GM12878 (cell line): ENCODE measurements at regions not wholly inside any gene's neighbourhood (a gene's known extent, or its start where the extent isn't known, plus 50 kb on each side); places are given as distances from the start of the nearest gene placed in this dataset.

Experiments used
- ATAC-seq: fragments of 200-7000 bp; cut with Tn5 transposase; 3 replicates; pipeline ENCODE4 v1.9.1; 2020; ENCODE audit warnings: mild to moderate bottlenecking, moderate library complexity
- BruUV-seq: library from RNA; stranded (reverse); fragments of 400-500 nt; replicated peaks from 2 replicates; lab custom pipeline; 2021; lab: Mats Ljungman, UMichigan
- CTCF ChIA-PET: fragments of 300-600 bp; sonication (Branson Sonifier 250); formaldehyde crosslinking; extraction: SDS; loops from one replicate; lab custom pipeline; 2021; ENCODE audit warnings: inconsistent platforms; lab: Yijun Ruan, JAX
- POLR2A ChIA-PET: fragments of 350-600 bp; formaldehyde crosslinking; extraction: SDS; loops from one replicate; lab custom pipeline; 2021; ENCODE audit warnings: inconsistent platforms; lab: Charles Lee
- RAD21 ChIA-PET: fragments of 300-600 bp; sonication (Branson Sonifier 250); formaldehyde crosslinking; loops from one replicate; lab custom pipeline; 2023; ENCODE audit warnings: antibody characterized with exemption; ENCODE audit not compliant: unreplicated experiment; lab: Charles Lee
- SMC1A ChIA-PET: fragments of 300-600 bp; sonication (Branson Sonifier 250); formaldehyde crosslinking; loops from one replicate; lab custom pipeline; 2023; ENCODE audit not compliant: unreplicated experiment, uncharacterized antibody; lab: Charles Lee
- DNase-seq: peaks from one replicate; pipeline ENCODE4 v3.0.0-alpha.2; 2011; ENCODE audit warnings: low read depth, low spot score
- FAIRE-seq: peaks from 3 replicates; lab custom pipeline; 2011; peaks lifted over from hg19 to GRCh38; lab: Jason Lieb, UNC
- H2AFZ ChIP-seq: 2 replicates; pipeline ENCODE4 v1.6.0; 2011; ENCODE audit warnings: low read depth, low read length, control low read depth; ENCODE audit not compliant: control insufficient read depth
- H3K27ac ChIP-seq: 2 replicates; pipeline ENCODE4 v1.5.1; 2011; ENCODE audit warnings: control low read depth; ENCODE audit not compliant: control insufficient read depth, insufficient read depth
- H3K27me3 ChIP-seq, 2 experiments: replicated peaks in 1 of 2; 2 replicates each; pipeline versions ENCODE4 v1.6.0 to v1.6.1; 2011; ENCODE audit warnings: low read length in 1 of 2; ENCODE audit not compliant: control insufficient read depth in 2 of 2, insufficient read depth in 2 of 2
- H3K36me3 ChIP-seq, 2 experiments: 2 replicates each; pipeline ENCODE4 v1.5.1; 2011; ENCODE audit warnings: low read length in 1 of 2; ENCODE audit not compliant: control insufficient read depth in 2 of 2, insufficient read depth in 2 of 2
- H3K4me1 ChIP-seq: 2 replicates; pipeline ENCODE4 v1.6.1; 2011; ENCODE audit warnings: mild to moderate bottlenecking, low read length, moderate library complexity, mixed read lengths; ENCODE audit not compliant: control insufficient read depth, insufficient read depth
- H3K4me2 ChIP-seq: 2 replicates; pipeline ENCODE4 v1.6.0; 2011; ENCODE audit warnings: control low read depth; ENCODE audit not compliant: control insufficient read depth, insufficient read depth
- H3K4me3 ChIP-seq: fragments of 200-600 bp; sonication (generic); 2 replicates; pipeline ENCODE4 v1.5.1; 2016
- H3K79me2 ChIP-seq: 2 replicates; pipeline ENCODE4 v1.6.0; 2011; ENCODE audit warnings: low read length; ENCODE audit not compliant: control insufficient read depth, insufficient read depth
- H3K9ac ChIP-seq: 2 replicates; pipeline ENCODE4 v1.8.0; 2011; ENCODE audit warnings: low read length, control low read depth, mixed read lengths; ENCODE audit not compliant: control insufficient read depth, insufficient read depth
- H3K9me3 ChIP-seq: replicated peaks from 3 replicates; pipeline ENCODE4 v1.5.1; 2011; ENCODE audit warnings: mild to moderate bottlenecking, low read length; ENCODE audit not compliant: control insufficient read depth, insufficient read depth
- H4K20me1 ChIP-seq: 2 replicates; pipeline ENCODE4 v1.6.0; 2011; ENCODE audit not compliant: control insufficient read depth, insufficient read depth
- BCL3 ChIP-seq: IDR thresholded peaks from 2 replicates; pipeline ENCODE4 v1.6.1; 2011; ENCODE audit warnings: borderline replicate concordance, low read depth, mild to moderate bottlenecking, moderate library complexity, low read length; ENCODE audit not compliant: insufficient read depth, poor library complexity, severe bottlenecking
- BRCA1 ChIP-seq: IDR thresholded peaks from 2 replicates; pipeline ENCODE4 v1.6.1; 2011; ENCODE audit warnings: low read depth, low read length, improper control_type of control experiment
- CEBPZ ChIP-seq: fragments of 150-350 bp; IDR thresholded peaks from 2 replicates; pipeline ENCODE4 v1.6.1; 2016; ENCODE audit warnings: low read depth, low read length
- MTA2 ChIP-seq: fragments of 450-650 bp; IDR thresholded peaks from 2 replicates; pipeline ENCODE4 v1.6.1; 2016; ENCODE audit warnings: low read depth, mild to moderate bottlenecking, moderate library complexity
- NR2C2 ChIP-seq: IDR thresholded peaks from 2 replicates; pipeline ENCODE4 v1.6.1; 2011; ENCODE audit warnings: borderline replicate concordance, low read depth; ENCODE audit not compliant: control insufficient read depth, insufficient read length
- SREBF1 ChIP-seq: IDR thresholded peaks from 2 replicates; pipeline ENCODE4 v1.6.1; 2012; ENCODE audit warnings: mild to moderate bottlenecking, low read length
- SUPT20H ChIP-seq: IDR thresholded peaks from 2 replicates; pipeline ENCODE4 v1.6.1; 2011; ENCODE audit warnings: low read depth, mild to moderate bottlenecking, low read length, moderate library complexity, borderline replicate concordance; ENCODE audit not compliant: control insufficient read depth
- TARDBP ChIP-seq: IDR thresholded peaks from 2 replicates; pipeline ENCODE4 v1.6.1; 2016; ENCODE audit warnings: borderline replicate concordance
- TBL1XR1 ChIP-seq: IDR thresholded peaks from 2 replicates; pipeline ENCODE4 v1.6.1; 2012; ENCODE audit warnings: low read depth, low read length, improper control_type of control experiment
- TCF12 ChIP-seq: IDR thresholded peaks from 2 replicates; pipeline ENCODE4 v1.6.1; 2011; ENCODE audit warnings: low read depth, mild to moderate bottlenecking, low read length
- YBX1 ChIP-seq: fragments of 450-650 bp; IDR thresholded peaks from 2 replicates; pipeline ENCODE4 v1.6.1; 2016; ENCODE audit warnings: antibody characterized with exemption
- YY1 ChIP-seq: IDR thresholded peaks from 2 replicates; pipeline ENCODE4 v1.6.1; 2011; ENCODE audit warnings: low read depth, mild to moderate bottlenecking, low read length
- WGBS: methylation state at CpG from one replicate; pipeline ENCODE4 v1.1.6; 2016; ENCODE audit warnings: low lambda C conversion rate; ENCODE audit not compliant: insufficient replicate concordance, insufficient coverage; ENCODE audit errors: missing lambda C conversion rate; 5-methylcytosine and 5-hydroxymethylcytosine counted together
- in situ Hi-C: fragments of 300-500 bp; cut with MboI; formaldehyde crosslinking; loops from 9 replicates; pipeline ENCODE4 v1.14.3; 2018; ENCODE audit warnings: mixed read lengths
- intact Hi-C: fragments of 100-400 bp; cut with micrococcal nuclease; formaldehyde crosslinking; loops from one replicate; pipeline ENCODE4 v1.14.2; 2022; ENCODE audit not compliant: unreplicated experiment
- TF ChIP-seq, protein P1 (sequence below): fragments of 450-650 bp; IDR thresholded peaks from 2 replicates; pipeline ENCODE4 v1.6.1; 2018; ENCODE audit warnings: mild to moderate bottlenecking, low read depth, moderate library complexity; ENCODE audit not compliant: partially characterized antibody
- TF ChIP-seq, protein P2 (sequence below): fragments of 450-650 bp; IDR thresholded peaks from 2 replicates; pipeline ENCODE4 v1.6.1; 2017; ENCODE audit warnings: mild to moderate bottlenecking, moderate library complexity

- no peak overlapping the region for H3K4me2 ChIP-seq
- POLR2A ChIA-PET = no interaction called here
- H3K27me3 ChIP-seq = no peaks in the 10 kb centered on the region
- H4K20me1 ChIP-seq = no peaks in the 10 kb centered on the region
- H3K4me3 ChIP-seq = no peak overlapping the region
- FAIRE-seq (no peak), DNase-seq (no peak), ATAC-seq (no peak)
- SMC1A ChIA-PET = no interaction called here
- no peaks in the 10 kb centered on the region; the same call in 2 of the 3 replicates for H3K9me3 ChIP-seq
- RAD21 ChIA-PET = no interaction called here
- no peaks in the 10 kb centered on the region for H3K36me3 ChIP-seq
- H3K27ac ChIP-seq = no peak overlapping the region
- BruUV-seq = no TSS peak
- peaks cover 14% of the 10 kb centered on the region for H3K4me1 ChIP-seq
- peak overlapping the region; percentile 26; the same call in 1 of the 2 replicates for H2AFZ ChIP-seq
- CTCF ChIA-PET = no interaction called here
- no peaks in the 10 kb centered on the region for H3K79me2 ChIP-seq
- intact Hi-C loops (no loop called here), in situ Hi-C loops (no loop called here)
- H3K9ac ChIP-seq = no peak overlapping the region
- WGBS = 46% methylated on average over 5 of the region's 5 CpGs
- no peak for TF ChIP-seq MTA2
- TF ChIP-seq TARDBP = no peak
- TF ChIP-seq, protein P1, sequence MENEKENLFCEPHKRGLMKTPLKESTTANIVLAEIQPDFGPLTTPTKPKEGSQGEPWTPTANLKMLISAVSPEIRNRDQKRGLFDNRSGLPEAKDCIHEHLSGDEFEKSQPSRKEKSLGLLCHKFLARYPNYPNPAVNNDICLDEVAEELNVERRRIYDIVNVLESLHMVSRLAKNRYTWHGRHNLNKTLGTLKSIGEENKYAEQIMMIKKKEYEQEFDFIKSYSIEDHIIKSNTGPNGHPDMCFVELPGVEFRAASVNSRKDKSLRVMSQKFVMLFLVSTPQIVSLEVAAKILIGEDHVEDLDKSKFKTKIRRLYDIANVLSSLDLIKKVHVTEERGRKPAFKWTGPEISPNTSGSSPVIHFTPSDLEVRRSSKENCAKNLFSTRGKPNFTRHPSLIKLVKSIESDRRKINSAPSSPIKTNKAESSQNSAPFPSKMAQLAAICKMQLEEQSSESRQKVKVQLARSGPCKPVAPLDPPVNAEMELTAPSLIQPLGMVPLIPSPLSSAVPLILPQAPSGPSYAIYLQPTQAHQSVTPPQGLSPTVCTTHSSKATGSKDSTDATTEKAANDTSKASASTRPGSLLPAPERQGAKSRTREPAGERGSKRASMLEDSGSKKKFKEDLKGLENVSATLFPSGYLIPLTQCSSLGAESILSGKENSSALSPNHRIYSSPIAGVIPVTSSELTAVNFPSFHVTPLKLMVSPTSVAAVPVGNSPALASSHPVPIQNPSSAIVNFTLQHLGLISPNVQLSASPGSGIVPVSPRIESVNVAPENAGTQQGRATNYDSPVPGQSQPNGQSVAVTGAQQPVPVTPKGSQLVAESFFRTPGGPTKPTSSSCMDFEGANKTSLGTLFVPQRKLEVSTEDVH = no peak
- no peak for TF ChIP-seq TBL1XR1
- TF ChIP-seq TCF12 = no peak
- TF ChIP-seq BRCA1 = no peak
- TF ChIP-seq, protein P2, sequence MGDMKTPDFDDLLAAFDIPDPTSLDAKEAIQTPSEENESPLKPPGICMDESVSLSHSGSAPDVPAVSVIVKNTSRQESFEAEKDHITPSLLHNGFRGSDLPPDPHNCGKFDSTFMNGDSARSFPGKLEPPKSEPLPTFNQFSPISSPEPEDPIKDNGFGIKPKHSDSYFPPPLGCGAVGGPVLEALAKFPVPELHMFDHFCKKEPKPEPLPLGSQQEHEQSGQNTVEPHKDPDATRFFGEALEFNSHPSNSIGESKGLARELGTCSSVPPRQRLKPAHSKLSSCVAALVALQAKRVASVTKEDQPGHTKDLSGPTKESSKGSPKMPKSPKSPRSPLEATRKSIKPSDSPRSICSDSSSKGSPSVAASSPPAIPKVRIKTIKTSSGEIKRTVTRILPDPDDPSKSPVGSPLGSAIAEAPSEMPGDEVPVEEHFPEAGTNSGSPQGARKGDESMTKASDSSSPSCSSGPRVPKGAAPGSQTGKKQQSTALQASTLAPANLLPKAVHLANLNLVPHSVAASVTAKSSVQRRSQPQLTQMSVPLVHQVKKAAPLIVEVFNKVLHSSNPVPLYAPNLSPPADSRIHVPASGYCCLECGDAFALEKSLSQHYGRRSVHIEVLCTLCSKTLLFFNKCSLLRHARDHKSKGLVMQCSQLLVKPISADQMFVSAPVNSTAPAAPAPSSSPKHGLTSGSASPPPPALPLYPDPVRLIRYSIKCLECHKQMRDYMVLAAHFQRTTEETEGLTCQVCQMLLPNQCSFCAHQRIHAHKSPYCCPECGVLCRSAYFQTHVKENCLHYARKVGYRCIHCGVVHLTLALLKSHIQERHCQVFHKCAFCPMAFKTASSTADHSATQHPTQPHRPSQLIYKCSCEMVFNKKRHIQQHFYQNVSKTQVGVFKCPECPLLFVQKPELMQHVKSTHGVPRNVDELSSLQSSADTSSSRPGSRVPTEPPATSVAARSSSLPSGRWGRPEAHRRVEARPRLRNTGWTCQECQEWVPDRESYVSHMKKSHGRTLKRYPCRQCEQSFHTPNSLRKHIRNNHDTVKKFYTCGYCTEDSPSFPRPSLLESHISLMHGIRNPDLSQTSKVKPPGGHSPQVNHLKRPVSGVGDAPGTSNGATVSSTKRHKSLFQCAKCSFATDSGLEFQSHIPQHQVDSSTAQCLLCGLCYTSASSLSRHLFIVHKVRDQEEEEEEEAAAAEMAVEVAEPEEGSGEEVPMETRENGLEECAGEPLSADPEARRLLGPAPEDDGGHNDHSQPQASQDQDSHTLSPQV = no peak
- TF ChIP-seq SUPT20H = no peak
- no peak for TF ChIP-seq CEBPZ
- no peak for TF ChIP-seq BCL3
- no peak for TF ChIP-seq SREBF1
- TF ChIP-seq YY1 = no peak
- no peak for TF ChIP-seq YBX1
- TF ChIP-seq NR2C2 = no peak
These were observed 77.5 kb upstream of the KCNK2 start for GRCh38 chr1:215005078-215005477.
